HG03139 (cell line): ENCODE measurements at regions not wholly inside any gene's neighbourhood (a gene's known extent, or its start where the extent isn't known, plus 50 kb on each side); places are given as distances from the start of the nearest gene placed in this dataset.

Experiments used
- ATAC-seq: cut with Tn5 transposase; IDR thresholded peaks from one replicate; pipeline ENCODE4 v1.9.1; 2021; ENCODE audit not compliant: unreplicated experiment

DNA sequence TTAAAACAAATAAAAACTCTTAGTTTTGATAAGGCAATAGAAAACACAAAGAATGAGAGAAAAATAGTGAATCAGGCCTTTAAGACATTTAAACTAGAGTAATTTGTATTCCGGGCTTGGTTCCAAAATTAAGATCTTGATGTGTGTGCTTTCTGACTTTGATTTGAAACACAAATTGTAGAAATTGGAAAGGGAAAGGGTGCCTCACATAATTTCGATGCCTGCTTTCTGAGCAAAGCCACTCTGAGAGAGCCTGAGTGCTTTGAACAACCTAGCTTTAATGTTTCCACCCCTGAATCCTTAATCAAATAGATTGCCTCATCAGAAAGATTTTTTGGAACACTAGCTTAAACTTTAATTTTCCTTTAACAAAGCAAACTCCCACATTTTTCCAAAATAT lies 666.8 kb downstream of the PCDH18 start:
- ATAC-seq = no peak

DNA sequence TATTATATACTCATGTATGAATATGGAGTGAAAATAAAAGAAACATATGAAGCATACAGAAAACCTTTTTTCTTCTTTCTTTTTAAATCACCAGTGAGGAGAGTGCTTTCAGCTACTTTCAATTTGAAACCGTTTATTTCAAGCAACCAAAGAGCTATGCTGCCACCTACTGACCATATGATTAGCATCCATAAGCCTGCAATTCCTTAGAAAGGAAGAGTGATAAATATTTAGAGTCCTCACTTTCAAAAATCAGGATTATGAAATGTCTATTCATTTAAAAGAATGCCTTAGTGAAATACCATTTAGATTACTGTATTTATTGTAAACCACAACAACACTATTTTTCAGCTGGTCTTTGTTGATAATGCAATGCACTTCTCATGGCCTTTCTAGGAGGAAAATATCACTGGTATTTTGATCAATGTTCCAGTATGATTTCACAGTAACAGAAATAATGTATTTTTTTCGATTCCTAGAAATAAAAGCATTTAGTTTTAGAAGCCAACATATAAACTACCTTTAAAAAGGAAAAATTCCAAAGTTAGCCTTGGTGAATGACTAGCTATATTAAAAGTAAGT lies 667.6 kb downstream of the PCDH18 start:
- peak; percentile 90 for ATAC-seq

DNA sequence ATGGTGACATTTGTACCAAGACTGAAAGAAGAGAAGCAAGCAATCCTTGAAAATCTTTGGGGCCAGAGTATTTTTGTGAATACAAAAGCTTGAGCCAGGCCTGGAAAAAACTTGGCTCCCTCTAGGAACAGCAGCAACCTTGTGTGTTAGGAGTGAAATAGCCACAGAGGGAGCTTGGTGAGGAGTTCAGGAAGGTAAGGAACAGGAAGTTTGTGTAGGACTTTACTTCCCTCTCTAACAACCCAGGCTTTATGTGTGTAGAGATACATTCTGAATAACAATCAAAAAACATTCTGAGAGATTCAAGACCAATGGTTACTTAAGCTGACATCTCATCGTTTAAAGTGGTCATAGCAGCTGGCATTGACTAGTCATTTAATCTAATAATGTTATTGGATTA lies 668.5 kb downstream of the PCDH18 start:
- no peak for ATAC-seq

GRCh38 chr4:136862653-136863052 lies 669.6 kb downstream of the PCDH18 start:
- ATAC-seq = no peak

DNA sequence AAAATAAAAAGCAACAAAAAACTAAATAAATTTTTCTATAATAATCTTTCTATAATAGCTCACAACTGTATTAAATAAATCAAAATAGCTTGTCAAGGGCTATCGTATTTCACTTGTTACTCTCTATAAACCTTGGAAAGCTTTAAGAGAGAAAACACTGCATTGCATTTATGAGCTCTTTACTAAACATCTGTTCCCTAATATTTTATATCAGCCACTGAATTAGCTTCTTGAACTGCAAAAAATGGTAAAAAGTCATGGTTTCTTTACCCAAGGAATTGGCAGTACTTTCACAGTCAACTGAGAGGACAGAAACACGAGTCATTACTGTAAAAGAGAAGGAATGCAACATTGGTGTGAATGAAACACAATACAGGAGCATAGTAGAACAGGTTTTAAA lies 671.2 kb downstream of the PCDH18 start:
- no peak for ATAC-seq

GRCh38 chr4:136858903-136859302 lies 673.4 kb downstream of the PCDH18 start:
- no peak for ATAC-seq

- no peak for ATAC-seq
Measured at GRCh38 chr4:136855886-136856285, 676.4 kb downstream of the PCDH18 start.

DNA sequence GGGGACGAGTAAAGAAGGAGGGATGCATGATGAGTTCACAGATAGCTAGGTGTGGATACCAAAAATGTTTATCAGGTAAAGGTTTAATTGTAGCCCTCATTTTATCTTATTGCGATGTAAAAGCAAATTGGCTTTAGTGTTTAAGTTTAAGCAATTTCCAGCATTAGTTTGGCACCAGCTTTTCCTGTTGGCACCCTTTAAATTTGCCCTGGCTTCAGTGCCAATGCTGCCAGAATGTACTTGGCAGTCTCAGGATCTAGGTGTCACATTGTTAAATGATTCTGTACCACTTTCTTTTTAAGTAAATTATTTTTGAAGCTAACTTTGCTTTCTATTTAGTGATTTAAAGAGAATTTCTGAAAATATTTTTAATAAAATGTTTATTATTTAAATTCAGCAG lies 681.8 kb downstream of the PCDH18 start:
- no peak for ATAC-seq

DNA sequence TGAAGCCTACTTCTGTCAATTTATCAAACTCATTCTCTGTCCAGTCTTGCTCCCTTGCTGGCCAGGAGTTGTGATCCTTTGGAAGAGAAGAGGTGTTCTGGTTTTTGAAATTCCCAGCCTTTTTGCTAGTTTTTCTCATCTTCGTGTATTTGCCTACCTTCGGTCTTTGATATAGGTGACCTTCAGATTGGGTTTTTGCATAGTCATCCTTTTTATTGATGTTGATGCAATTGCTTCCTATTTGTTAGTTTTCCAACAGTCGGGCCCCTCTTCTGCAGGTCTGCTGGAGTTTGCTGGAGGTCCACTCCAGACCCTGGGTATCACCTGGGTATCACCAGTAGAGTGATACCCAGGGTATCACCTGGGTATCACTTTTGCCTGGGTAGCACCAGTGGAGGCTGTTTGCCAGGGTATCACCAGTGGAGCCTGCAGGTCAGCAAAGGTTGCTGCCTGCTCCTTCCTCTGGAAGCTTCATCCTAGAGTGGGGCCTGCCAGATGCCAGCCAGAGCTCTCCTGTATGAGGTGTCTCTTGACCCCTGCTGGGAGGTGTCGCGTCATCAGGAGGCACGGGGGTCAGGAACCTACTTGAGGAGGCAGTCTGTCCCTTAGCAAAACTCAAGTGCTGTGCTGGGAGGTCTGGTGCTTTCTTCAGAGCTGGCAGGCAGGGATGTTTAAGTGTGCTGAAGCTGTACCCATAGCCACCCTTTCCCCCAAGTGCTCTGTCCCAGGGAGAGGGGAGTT lies 684.2 kb downstream of the PCDH18 start:
- no peak for ATAC-seq

DNA sequence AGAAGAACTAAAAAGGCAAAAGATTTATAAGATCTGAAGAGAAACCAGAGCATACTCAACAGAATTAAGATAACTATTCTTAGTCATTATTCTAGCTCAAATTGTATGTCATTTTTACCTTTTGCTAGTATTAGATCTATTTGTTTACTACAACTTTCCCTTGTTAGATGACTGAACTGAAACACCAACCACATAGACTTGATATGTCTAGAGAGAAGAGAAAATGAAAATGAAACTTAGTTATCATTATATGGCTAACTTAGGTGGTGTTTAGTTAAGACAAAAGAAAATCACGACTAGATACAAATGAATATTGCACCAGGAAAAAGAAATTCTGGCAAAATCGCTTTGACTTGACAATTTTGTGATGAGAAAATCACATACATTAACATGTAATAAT lies 690.8 kb downstream of the PCDH18 start:
- no peak for ATAC-seq

GRCh38 chr4:136838607-136839006 lies 693.7 kb downstream of the PCDH18 start:
- no peak for ATAC-seq

DNA sequence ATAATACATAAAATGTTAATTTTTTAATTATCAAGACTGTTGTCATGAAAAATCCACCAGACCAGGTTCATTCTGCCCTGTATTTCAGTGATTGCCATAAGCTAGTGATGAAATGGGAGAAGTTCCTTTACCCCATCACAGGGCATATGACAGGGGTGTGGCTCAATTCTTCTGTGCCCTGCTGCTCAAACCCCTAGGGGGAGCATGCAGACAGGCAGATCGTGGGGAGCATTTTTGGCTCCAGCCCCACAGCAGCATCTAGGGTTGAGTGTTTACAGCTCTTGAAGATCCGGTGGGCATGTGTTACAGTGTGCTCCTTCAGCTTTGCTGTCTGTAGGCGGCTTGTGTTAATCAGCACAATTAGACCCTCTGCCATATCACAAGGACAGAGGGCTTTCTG lies 700.7 kb downstream of the PCDH18 start:
- ATAC-seq = no peak

- no peak for ATAC-seq
Measured at GRCh38 chr4:136829280-136829679, 703.0 kb downstream of the PCDH18 start.

GRCh38 chr4:136823020-136823419 lies 709.3 kb downstream of the PCDH18 start:
- ATAC-seq = no peak

GRCh38 chr4:136818811-136819330 lies 713.4 kb downstream of the PCDH18 start:
- no peak for ATAC-seq

GRCh38 chr4:136812100-136812880 lies 720.0 kb downstream of the PCDH18 start:
- ATAC-seq = no peak

- ATAC-seq = no peak
Measured at GRCh38 chr4:136811496-136812077, 720.7 kb downstream of the PCDH18 start.

- ATAC-seq = no peak
Measured at GRCh38 chr4:136810626-136811025, 721.7 kb downstream of the PCDH18 start.

- no peak for ATAC-seq
Measured at GRCh38 chr4:136806844-136807243, 725.5 kb downstream of the PCDH18 start.

DNA sequence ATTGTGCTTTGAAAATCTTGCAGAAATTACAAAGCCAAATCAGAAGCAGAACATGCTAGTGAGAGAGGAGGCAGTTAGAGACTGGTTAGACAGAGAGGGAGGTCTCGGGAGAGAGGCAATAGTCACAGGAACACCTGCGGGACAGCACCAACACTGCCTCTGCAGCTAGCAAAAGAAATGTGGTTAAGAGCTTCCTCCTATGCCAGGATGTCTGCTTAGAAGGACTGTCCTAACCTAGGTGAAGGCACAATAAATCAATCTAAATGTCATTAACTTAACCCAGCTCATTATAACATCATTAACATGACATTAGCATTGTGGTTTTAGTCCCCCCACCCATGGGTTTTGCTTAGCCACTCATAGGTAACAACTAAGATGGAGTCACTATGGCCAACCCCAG lies 726.7 kb downstream of the PCDH18 start:
- ATAC-seq = no peak

- ATAC-seq = no peak
Measured at GRCh38 chr4:136803433-136803832, 728.9 kb downstream of the PCDH18 start.

DNA sequence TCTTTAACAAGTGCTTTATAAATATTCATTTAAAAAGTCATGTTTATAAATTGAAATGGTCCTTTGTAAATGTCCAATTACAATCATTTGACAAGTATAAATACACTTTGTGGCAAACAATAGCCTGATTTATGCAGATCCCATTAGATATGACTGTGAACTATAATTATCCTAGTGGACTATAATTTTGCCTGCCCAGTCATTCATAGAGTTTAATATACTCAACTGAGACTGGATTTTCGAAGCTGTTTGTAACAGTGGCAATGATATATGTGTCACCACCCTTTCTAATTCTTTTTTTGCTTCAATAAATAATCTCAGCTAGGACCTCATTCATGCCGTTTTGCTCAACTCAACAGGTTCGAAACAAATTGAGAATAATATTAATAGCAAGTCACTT lies 732.0 kb downstream of the PCDH18 start:
- no peak for ATAC-seq
